ENCODE measurements at regions not wholly inside any gene's neighbourhood (a gene's known extent, or its start where the extent isn't known, plus 50 kb on each side); places are given as distances from the start of the nearest gene placed in this dataset.

DNA sequence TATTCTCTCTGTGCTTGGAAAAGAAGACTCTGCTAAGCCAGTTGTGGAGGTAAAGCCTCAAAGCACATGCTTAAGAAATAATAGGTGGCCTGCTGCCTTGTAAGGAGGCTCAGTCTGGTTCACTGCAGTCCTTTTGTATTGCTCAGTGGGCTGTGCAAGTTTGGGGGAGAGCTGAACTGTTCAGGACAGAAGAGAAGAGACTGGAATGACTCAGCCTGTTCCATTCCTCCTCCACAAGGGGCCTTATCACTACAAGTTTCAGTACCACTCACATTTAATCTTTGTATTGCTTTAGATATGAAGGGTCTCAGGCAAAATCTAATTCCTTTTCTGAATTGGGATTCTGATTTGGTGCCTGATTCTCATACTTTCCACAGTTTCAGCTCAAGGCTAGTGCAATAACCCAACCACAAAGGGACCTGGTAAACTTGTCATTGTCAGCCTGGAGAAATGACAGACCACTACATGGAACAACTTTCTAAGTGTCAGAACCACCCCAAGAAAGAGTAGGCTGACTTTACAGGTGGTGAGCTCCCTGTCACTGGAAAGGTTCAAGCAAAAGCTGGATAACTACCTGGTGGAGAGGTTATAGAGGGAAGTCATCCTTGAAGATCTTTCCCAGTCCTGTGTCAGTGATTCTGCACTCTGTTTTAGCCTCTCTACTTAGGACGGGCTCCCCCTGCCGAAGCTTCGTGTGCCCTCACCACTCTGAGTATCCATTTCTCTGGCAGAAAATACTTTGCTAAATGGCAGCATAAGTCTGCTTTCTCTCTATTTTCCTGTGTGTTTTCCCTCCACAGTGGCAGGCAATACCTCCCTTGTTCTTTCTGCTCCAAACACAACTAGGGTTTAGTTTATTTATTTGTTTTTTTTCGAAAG, 162.9 kb upstream of the GJB5 start:
- no peak for DNase-seq (ENCODE audit: low read depth)
- H3K4me3 ChIP-seq (ENCODE audit: low read depth, low read length) = no peak overlapping the region
- TF ChIP-seq, protein P1, sequence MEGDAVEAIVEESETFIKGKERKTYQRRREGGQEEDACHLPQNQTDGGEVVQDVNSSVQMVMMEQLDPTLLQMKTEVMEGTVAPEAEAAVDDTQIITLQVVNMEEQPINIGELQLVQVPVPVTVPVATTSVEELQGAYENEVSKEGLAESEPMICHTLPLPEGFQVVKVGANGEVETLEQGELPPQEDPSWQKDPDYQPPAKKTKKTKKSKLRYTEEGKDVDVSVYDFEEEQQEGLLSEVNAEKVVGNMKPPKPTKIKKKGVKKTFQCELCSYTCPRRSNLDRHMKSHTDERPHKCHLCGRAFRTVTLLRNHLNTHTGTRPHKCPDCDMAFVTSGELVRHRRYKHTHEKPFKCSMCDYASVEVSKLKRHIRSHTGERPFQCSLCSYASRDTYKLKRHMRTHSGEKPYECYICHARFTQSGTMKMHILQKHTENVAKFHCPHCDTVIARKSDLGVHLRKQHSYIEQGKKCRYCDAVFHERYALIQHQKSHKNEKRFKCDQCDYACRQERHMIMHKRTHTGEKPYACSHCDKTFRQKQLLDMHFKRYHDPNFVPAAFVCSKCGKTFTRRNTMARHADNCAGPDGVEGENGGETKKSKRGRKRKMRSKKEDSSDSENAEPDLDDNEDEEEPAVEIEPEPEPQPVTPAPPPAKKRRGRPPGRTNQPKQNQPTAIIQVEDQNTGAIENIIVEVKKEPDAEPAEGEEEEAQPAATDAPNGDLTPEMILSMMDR (conservative IDR thresholded peaks at IDR 0.05; ENCODE audit: low read depth, low read length) = peak; percentile 31

- TF ChIP-seq, protein P1 (conservative IDR thresholded peaks at IDR 0.05; ENCODE audit: low read depth, low read length) = peak; percentile 93
- no peak overlapping the region for H3K4me3 ChIP-seq (ENCODE audit: low read depth, low read length)
- DNase-seq (ENCODE audit: low read depth) = no peak
These were observed 156.9 kb upstream of the GJB5 start for GRCh38 chr1:34597877-34598514.

DNA sequence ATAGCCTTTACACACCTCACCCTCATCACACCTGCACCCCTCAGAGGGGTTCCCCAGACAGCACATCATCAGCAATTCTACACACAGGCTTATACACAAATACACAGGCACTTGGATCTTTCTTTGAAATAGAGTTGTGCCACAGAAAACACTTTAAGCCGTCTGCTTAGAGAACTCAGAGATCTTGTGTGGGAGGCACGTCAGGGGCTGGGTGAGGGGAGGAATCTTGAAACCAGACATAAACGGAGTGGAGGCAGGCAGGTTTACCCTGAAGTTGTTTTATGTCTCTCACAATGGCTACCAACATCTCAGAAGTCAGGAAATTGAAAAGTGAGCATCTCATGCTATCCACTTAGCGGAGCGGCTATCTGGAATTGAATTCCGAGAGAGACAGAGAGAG, 151.9 kb upstream of the GJB5 start:
- TF ChIP-seq, protein P1 (conservative IDR thresholded peaks at IDR 0.05; ENCODE audit: low read depth, low read length) = no peak

DNA sequence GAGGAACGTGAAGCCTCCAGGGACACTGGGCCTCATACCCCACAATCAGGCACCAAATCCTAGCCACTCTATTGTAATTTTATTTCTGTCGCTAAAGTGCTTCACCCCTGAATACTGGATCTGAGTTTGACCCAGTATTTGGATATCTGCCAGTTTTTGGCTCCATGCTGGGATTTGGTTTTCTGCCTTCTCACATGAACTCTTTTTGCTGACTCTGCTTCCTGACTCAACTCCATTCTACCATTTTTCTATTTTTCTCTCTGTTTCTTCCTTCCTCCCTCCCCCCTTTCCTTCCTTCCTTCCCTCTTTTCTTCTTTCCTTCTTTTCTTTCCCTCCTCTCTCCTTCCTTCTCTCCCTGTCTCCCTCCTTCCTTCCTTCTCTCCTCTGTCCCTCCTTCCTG, 151.3 kb upstream of the GJB5 start:
- DNase-seq (ENCODE audit: low read depth) = no peak
- H3K4me3 ChIP-seq (ENCODE audit: low read depth, low read length) = no peak overlapping the region
- TF ChIP-seq, protein P1 (conservative IDR thresholded peaks at IDR 0.05; ENCODE audit: low read depth, low read length) = no peak

More for the DNA sequence above, 151.9 kb upstream of the GJB5 start:
- no peak for DNase-seq (ENCODE audit: low read depth)
- no peak overlapping the region for H3K4me3 ChIP-seq (ENCODE audit: low read depth, low read length)

DNA sequence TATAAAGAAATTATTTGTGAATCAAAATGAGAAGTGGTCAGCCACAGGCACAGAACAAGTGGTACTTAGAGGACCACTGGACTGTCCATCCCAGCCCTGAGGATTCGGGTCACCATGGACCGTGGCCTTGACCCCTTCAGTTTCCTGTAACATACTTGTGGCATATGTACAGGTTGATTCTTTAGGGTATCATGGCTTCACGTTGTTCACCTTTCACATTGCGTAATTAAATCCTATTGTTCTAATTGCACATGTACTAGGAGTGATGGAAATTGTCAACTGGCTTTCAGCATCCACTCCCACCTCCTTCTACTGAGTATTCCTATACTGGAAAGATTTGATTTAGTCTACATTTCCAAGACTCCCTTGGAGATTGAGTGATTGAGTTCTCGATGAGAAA, 148.3 kb upstream of the GJB5 start:
- DNase-seq (ENCODE audit: low read depth) = no peak
- TF ChIP-seq, protein P1 (conservative IDR thresholded peaks at IDR 0.05; ENCODE audit: low read depth, low read length) = no peak
- no peak overlapping the region for H3K4me3 ChIP-seq (ENCODE audit: low read depth, low read length)

- no peak overlapping the region for H3K4me3 ChIP-seq (ENCODE audit: low read depth, low read length)
- TF ChIP-seq, protein P1 (conservative IDR thresholded peaks at IDR 0.05; ENCODE audit: low read depth, low read length) = no peak
- DNase-seq (ENCODE audit: low read depth) = no peak
These were observed 144.8 kb upstream of the GJB5 start for GRCh38 chr1:34610063-34610462.
